ENCODE measurements at regions not wholly inside any gene's neighbourhood (a gene's known extent, or its start where the extent isn't known, plus 50 kb on each side); places are given as distances from the start of the nearest gene placed in this dataset.

DNA sequence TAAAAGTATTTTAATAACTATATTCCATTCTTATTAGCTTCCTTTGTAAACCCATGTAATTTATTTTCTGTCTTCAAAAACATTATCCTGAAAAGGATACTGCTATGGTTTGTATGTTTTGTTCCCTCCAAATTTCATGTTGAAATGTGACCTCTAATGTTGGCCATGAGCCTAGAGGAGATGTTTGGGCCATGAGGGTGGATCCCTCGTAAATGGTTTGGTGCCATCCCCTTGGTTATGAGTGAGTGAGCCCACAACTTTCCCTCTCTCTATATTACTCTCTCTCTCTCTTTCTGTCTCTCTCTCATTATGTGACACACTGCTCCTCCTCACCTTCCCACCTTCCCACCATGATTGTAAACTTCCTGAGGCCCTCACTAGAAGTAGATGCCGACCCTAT is 357.7 kb downstream of the MFSD1 start:
- no peak for DNase-seq (ENCODE audit: low read depth)
- H3K4me3 ChIP-seq (ENCODE audit: low read depth, low read length) = no peak overlapping the region
- no peak for TF ChIP-seq CTCF (IDR thresholded peaks at IDR 0.05; ENCODE audit: low read depth, low read length)
- TF ChIP-seq MYC (IDR thresholded peaks at IDR 0.05; ENCODE audit: low read depth, low read length) = no peak
- TF ChIP-seq MAX (IDR thresholded peaks at IDR 0.05; ENCODE audit: low read depth, low read length) = no peak
- TF ChIP-seq POLR2A (IDR thresholded peaks at IDR 0.05; ENCODE audit: extremely low read depth, insufficient read length) = no peak

DNA sequence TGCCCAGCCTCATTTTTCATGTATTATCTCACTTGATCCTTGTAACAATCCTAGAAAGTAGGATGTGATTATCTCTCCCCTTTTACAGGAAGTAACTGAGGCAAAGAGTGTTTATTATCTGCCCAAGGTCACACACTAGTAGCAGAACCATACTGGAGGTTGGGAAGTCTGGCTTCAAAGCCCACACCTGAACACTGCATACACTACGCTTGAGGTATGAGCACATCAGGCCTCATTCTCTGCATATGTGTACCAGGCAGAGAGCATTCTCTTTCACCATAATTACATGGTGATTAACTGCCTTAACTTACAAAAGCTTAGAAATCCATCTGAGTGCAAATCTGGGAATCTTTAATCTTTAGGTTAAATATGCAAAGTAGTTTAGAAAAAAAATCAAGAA is 361.8 kb downstream of the MFSD1 start:
- no peak for DNase-seq (ENCODE audit: low read depth)
- TF ChIP-seq POLR2A (IDR thresholded peaks at IDR 0.05; ENCODE audit: extremely low read depth, insufficient read length) (no peak), CTCF (IDR thresholded peaks at IDR 0.05; ENCODE audit: low read depth, low read length) (no peak), MYC (IDR thresholded peaks at IDR 0.05; ENCODE audit: low read depth, low read length) (no peak), MAX (IDR thresholded peaks at IDR 0.05; ENCODE audit: low read depth, low read length) (no peak)
- H3K4me3 ChIP-seq (ENCODE audit: low read depth, low read length) = no peak overlapping the region

- TF ChIP-seq POLR2A (IDR thresholded peaks at IDR 0.05; ENCODE audit: extremely low read depth, insufficient read length) = no peak
- no peak for TF ChIP-seq MAX (IDR thresholded peaks at IDR 0.05; ENCODE audit: low read depth, low read length)
- no peak for TF ChIP-seq MYC (IDR thresholded peaks at IDR 0.05; ENCODE audit: low read depth, low read length)
- TF ChIP-seq CTCF (IDR thresholded peaks at IDR 0.05; ENCODE audit: low read depth, low read length) = no peak
- no peak for DNase-seq (ENCODE audit: low read depth)
- H3K4me3 ChIP-seq (ENCODE audit: low read depth, low read length) = no peak overlapping the region
Observed at GRCh38 chr3:159165961-159166360, 364.1 kb downstream of the MFSD1 start.

GRCh38 chr3:159166899-159167586 is 365.2 kb downstream of the MFSD1 start:
- no peak overlapping the region for H3K4me3 ChIP-seq (ENCODE audit: low read depth, low read length)
- no peak for TF ChIP-seq MAX (IDR thresholded peaks at IDR 0.05; ENCODE audit: low read depth, low read length)
- TF ChIP-seq POLR2A (IDR thresholded peaks at IDR 0.05; ENCODE audit: extremely low read depth, insufficient read length) = no peak
- no peak for TF ChIP-seq MYC (IDR thresholded peaks at IDR 0.05; ENCODE audit: low read depth, low read length)
- no peak for TF ChIP-seq CTCF (IDR thresholded peaks at IDR 0.05; ENCODE audit: low read depth, low read length)
- DNase-seq (ENCODE audit: low read depth) = no peak

DNA sequence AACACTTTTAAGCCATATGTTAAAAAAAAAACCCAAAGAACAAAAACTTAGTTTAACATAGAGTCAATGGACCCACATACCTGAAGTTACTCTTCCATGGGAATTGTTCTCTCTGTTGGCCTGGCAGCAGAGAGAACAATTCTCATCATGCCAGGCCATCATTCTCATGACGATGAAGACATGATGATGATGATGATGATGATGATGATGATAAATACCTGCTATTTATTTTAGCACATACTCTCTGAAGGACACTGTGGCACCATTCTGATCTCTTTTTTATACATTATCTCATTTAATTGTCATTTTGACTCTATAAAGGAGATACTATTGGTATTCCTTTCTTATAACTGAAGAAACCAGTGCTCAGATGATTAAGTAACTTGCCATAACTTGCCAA is 366.9 kb downstream of the MFSD1 start:
- no peak overlapping the region for H3K4me3 ChIP-seq (ENCODE audit: low read depth, low read length)
- TF ChIP-seq MAX (IDR thresholded peaks at IDR 0.05; ENCODE audit: low read depth, low read length) = no peak
- TF ChIP-seq CTCF (IDR thresholded peaks at IDR 0.05; ENCODE audit: low read depth, low read length) = no peak
- TF ChIP-seq MYC (IDR thresholded peaks at IDR 0.05; ENCODE audit: low read depth, low read length) = no peak
- no peak for TF ChIP-seq POLR2A (IDR thresholded peaks at IDR 0.05; ENCODE audit: extremely low read depth, insufficient read length)
- DNase-seq (ENCODE audit: low read depth) = no peak

All from NB4 (cell line).